Medulla oblongata (tissue), 1 donor: ENCODE measurements at regions not wholly inside any gene's neighbourhood (a gene's known extent, or its start where the extent isn't known, plus 50 kb on each side); places are given as distances from the start of the nearest gene placed in this dataset.
A peak's percentile ranks its signal among the peaks of the same experiment; 100 is the strongest.

ENCODE experiments used
- DNase-seq: peaks from one replicate; pipeline ENCODE4 v3.0.0-alpha.2; 2015; ENCODE audit errors: extremely low spot score

DNA sequence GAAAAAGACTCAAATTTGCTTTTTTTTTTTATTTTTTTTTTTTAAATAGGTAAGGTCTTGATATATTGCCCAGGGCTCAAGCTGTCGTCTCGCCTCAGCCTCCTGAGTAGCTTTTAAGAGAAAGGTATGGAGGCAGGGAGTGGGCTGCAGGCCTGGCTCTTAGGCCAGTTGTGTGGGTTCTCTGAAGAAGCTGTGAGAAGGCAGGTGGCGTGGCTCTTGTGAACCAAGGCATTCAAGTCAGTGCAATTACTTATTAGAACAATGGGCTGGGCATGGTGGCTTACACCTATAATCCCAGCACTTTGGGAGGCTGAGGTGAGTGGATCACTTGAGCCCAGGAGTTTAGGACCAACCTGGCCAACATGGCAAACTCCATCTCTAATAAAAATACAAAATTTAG, 244.0 kb upstream of the SFRP2 start:
- no peak for DNase-seq

DNA sequence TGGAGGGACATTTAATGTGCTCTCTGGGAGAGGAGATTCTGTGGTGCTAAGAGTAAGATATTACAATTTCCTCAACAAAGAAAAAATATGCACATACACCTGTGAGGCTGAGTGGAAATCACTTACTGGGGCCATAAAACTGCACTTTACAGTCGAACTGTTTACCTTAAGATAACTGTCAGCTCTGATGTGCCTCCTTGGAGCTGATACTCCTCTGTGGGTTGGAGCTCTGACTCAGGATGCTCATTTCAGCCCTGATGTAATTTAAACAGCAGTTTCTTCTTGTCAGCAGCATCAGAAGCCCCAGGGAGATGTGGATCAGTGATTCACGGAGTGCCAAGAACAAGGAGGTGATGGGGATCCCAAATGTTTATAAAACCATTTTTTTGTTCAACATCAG, 241.9 kb upstream of the SFRP2 start:
- no peak for DNase-seq

DNA sequence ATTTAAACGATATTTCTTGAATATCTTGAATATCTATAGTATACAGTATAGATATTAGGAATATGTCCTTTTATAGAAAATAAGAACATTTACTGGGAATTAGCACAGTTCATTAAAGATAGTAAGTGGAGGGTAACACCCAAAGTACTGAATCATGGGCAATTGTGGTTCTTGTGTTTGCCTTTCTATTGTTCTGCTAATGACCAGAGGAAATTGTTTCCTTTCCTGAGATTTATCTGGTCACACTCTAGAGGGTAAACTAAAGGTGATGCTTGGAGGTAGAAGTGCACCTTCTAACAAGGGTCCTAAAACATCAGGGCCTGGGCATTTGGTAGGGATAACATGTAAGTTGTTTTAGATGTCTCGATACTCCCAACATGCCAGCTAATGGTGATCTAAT, 241.3 kb upstream of the SFRP2 start:
- DNase-seq: no peak

DNA sequence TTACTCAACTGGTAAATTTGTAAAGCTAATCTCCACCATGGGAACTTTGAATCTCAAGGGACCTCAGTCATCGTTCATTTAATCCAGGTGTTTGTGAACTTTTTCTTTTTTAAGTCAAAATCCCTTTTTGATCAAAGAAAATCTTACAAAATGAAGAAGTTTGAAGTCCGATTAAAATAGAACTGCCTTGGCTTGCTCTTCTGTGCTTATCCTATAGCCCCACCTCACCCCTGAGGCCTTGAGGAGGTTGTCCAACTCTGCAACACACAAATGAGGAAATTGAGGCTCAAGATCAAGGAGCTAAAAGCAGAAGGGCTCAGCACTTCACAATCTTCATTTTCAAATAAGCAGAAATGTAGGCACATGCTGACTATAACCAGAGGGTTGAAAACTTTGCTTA, 240.3 kb upstream of the SFRP2 start:
- peak; percentile 12 for DNase-seq

DNA sequence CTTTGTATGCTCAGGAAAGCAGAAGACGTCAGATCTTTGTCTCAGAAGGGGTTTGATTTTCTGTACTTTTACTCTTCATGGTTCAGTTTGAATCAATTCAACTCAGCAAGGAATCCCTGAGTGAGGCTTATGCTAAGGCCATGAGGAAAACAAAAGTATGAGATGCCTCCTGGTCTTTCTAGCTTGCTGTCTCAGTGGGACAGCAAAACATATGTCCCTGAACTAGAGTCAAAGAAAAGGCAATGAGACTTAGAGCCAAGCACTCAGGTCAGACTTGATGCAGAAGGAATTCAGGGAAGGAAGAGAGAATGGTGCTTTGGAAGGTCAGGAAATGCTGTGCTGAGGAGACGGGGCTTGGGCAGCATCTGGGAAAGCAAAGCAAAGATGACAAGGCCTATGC, 236.2 kb upstream of the SFRP2 start:
- DNase-seq: no peak

DNA sequence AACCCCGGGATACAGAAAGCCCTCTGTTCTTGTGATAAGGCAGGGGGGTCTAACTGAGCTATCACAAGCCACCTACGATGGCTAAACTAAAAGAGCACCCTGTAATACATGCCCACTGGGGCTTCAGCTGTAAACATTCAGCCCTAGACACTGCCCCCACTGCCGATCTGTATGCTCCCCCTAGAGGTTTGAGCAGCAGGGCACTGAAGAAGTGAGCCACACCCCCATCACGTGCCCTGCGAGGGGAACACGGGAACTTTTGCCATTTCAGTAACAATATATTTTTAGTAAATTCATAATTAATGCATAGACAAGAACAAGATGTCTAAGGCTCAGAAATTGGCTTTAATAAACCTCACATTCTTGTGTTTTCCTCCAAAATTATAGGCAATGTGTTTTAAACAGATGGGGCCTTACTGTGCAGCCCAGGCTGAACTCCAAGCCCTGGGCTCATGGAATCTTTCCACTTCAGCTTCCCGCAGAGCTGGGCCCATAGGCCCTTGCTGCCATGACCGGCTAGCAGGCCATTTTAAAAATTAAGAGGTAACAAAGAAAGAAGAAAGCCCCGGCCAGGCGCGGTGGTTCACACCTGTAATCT, 235.3 kb upstream of the SFRP2 start:
- peak; percentile 21 for DNase-seq

DNA sequence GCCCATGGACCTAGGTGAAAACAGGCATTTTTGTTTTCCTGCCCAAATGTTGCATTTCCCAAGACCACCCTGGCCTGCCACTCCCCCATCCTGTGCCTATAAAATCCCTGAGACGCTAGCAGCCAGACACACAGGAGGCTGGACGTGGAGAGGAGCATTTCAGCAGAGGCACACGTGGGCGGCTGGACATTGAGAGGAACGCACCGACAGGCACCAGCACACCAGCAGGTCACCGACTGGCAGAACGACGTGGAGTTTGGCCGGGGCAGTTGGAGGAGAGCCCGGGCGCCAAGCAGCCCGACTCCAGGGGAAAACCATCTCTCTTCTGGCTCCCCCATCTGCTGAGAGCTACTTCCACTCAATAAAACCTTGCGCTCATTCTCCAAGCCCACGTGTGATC, 234.8 kb upstream of the SFRP2 start:
- DNase-seq: peak; percentile 21

DNA sequence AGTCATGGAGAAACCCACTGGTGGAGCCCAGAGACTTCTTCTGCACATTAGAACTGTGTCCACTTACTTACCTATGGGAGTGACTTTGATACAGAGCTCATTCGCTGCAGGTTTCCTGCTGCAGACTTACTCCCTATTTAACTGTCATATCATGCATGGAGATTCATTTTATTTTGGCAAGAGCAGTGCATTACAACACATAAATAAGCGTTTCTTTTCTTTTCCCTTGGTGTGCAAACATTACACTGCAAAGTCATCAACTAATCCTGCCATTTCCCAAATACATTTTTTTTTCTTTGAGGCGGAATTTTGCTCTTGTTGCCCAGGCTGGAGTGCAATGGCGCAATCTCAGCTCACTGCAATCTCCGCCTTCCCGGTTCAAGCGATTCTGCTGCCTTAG, 230.9 kb upstream of the SFRP2 start:
- no peak for DNase-seq

DNA sequence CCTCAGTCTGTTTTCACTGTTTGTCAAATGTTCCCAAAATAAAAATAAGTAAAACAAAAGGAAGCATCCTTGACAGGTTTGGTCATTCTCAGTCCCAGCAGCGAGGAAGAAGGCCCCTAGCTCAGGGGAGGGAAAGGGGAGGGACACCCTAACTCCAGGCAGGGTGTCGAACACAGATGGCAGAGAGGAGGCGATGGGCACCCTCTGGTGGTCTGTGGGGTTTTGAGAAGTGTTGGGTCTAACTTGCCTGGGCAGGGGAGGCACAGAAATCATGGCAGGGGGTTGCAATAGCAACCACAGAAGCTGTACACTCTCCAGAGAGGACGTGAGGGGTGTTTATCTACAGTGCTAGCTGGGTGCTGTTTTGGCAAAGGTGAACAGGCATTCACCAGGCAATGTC, 229.8 kb upstream of the SFRP2 start:
- peak; percentile 26 for DNase-seq

DNA sequence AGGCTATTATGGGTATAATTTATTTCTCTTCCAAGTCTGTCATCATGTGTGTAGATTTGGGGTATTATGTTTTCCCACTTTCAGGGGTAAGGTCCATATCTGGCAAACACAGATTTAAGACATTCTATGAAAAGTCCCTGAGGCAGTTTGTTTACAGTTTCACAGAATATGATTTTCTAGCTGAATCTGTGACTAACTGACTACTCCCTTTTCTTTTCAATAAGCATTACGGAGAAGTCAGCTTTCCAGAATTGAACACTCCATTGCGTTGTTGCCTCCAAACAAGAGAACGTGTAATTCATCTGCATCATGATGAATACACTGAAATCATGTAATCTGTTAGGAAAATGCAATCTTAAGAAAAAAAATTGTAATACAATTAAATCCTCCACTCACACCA, 226.7 kb upstream of the SFRP2 start:
- DNase-seq: no peak

DNA sequence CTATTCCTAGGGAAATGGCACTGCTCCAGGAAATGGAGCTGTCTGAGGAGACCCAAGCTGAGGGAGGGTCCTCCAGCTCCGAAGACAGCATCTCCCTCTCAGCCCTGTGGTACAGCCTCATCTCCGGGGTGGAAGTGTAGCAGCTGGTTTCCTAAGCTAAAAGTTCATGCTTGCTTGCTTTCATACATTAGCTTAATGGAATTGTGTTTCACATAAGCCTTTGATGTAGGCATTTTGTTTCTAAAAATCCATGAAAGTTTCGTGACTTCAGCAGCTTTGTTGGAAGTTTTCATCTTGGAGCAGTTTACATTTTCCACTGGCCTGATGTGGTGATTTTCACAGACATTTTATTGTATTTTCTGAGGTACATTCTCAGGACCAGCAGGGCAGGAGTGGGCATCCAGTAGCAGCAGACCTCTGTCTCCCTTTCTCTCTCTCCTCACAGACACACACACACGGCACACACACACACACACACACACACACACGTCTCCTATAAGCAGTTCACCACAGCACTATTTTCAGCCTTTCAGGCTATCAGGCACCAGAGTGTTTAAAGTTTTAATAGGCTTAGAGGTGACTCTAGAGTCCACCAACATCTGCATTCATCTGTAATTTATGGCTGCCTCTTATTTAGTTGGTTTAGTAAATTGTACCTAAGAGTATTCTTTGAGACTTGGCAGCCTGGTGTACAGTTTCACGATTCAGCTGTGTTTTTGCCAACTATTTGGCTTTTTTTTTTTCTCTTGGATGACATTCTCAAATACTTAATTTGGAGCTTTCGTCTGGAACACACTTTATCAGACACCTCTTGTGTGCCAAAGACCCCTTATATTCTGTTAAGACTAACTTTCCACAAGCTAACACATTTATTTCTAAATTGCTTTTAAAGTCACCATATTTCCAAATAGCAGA, 225.8 kb upstream of the SFRP2 start:
- DNase-seq: no peak

DNA sequence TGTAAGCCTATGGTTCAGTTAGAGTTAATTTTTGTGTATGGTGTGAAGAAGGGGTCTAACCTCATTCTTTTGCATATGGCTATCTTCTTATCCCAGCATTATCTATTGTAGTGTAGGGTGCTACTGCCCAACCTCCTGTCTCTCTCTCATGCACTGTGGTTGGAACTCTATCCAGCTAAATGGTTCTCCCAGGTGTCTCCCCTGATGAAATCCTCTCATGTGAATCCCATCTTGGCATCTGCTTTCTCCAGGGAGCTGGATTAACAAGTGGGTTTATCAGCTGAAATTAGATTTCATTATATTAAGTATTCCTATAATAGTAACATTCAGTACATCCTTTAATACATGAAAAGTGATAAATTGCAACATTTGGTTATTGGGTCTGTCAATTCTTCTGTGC, 224.7 kb upstream of the SFRP2 start:
- DNase-seq: no peak

DNA sequence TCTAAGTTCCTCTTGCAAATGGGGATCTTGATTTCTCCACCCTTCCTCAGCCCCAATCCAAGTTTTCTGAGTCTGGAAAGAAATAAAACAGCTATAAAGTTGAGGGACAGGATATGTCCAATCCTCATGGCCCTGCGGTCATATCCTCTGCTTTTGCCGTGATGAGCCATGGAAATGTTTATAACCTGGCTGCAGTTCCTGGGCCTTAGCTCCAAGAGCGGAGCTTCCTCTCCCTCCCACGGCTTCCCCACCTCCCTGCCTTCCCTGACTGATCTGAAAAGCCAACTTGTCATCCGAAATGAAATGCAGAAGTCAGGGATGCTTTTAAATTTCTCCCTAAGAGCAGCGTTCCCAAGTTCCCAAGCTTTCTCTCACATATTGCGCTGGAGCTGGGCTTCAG, 221.5 kb upstream of the SFRP2 start:
- no peak for DNase-seq

DNA sequence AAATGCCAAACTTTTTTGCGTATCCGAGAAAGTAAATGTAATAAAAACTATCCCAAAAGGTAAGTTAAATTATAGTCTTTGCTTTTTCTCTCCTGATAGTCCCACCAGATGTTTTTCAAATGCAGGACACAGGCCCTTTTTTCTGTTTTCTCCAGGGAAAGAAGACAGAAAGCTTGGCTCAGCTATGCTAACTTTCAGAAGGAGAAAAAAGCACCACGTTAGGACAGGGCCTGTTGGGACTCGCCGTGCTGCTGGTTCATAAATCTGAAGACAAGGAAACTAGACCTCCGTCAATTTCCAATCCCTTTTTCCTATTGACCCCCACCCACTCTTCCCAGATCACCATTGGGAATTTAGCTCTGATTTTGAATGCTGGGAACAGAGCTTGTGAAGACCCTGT, 220.9 kb upstream of the SFRP2 start:
- DNase-seq: no peak

DNA sequence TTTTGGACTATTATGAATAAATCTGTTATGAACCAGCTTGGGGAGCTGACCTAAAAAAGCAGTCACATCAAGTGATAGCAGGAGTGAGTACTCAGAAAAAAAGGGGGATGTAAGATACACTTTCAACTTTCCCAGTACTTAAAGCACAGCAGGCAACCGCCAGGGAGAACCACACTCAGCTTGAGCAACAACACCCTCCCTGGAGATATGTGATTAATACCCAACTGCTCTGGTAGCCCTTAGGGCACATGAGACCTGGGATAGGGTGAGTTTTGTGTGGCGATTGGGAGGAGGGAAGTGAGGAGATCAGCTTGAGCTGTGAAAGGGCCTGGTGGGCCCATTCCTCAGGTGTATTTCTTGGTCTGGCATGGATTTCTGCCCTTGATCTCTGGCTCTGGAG, 220.3 kb upstream of the SFRP2 start:
- no peak for DNase-seq

DNA sequence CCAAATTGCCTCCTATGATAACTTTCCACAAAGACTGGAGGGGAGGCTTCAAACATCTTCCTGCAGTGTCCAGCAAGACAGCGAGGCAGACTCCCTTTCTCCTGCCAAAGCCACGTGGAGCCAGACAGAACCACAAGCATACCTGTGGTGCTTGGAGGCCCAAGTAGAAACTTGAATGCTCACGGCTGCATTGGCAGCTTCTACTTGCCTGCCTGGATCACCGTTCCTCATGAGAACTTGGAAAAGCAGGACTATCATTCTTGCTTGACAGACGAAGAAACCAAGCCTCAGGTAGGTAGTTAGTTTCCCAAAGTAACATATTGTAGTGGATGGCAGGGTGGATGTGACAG, 216.3 kb upstream of the SFRP2 start:
- DNase-seq: no peak

DNA sequence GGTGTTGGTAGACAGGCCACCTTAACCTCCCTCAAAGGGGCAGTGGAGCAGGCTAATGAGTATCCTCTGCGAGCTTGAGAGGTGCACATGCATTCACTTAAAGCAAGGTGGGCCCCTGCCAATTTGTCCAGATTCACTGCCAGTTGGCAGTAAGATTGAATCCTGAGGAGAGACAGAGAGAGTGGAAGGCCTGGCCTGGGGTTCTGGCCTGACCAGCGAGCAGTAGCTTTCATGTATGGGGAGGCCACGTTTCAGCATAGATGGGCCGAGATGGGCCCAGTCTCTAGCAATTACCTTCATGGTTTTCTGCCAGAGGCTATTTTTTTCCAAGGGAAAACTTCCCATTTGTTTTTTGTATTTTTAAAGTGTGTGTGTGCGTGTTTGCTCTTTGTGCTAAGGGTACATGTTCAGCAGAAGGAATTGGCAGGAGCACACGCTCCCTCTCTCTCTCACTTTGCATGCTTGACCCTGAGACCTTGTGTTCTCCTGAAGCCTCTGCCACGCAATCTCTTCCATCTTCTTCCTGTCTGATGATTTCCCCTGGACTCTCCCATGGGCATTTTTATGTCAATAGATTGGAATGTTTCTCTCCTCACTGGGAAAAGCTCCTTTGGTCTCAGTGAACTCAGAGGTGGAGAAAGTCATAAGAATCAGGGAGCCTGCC, 215.8 kb upstream of the SFRP2 start:
- DNase-seq: peak; percentile 27

DNA sequence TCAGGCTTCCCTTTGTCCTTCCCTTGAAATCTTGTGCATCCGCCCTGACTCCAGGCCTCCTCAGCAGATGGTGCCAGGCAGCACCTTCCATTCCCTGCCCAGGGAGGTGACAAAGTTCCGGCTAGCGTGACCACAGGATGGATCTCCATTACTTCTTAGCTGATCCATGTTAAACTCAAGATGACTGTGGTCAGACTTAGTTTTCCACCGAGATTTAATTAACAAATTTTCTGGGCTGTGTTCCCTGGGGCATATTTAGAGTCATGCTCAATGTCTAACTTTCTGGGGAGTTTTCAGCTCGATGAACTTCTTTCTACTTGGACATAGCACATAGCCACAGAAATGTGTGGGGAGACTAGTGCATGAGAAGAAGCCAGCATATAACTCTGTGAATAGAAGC, 215.1 kb upstream of the SFRP2 start:
- DNase-seq: no peak

DNA sequence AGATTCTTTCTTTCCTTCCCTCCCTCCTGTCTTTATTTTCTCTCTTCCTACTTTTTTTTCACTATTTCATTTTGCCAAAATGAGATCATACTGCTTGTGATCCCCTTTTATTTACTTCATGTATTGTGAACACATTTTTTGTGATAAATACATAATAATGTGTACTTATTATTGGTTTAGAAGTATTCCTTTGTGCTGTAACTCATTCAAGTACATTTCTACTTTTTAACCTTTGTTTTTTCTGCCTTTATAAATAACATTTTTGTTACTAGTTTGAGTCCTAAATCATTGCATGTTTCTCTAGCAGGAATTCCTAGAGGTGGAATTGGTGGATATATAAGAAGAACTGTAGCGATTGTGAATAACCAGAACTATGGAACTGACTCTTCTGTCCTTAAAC, 214.5 kb upstream of the SFRP2 start:
- no peak for DNase-seq

DNA sequence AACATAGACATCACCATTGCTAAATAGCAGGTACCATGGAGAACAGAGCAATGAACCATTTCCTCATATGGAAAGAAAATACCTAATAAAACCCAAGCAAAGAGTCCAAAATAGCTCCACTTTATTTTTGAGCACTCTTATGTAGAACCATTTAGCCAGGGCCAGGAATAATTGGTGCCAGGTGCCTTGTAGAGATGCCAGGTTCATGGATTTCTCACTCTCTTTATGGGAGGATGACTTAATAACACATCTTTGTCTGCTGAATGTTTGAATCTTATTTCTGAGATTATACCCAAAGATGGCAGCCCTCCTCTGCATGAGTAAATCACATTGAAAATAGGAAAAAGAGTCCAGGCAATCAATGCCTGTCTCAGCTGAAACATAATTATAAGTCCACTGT, 212.3 kb upstream of the SFRP2 start:
- no peak for DNase-seq

DNA sequence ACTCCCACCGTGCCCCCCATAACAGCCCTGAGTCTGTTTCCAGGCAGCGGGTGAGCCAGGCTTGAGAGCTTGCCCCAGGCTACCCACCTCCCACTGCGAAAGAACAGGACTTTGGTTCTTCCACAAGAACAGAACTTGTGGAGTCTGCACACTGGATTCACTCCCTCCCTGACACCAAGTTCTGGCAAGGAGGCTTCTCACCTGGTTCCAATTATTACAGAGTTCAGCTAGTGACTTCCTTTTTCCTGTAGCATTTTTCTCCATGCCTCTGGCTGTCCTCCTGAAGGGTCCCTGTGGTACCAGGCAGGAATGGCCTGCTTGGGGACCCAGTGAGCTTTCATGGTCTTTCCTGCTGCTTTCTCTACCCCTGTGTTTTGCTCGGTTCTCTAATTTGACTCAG, 208.6 kb upstream of the SFRP2 start:
- no peak for DNase-seq

DNA sequence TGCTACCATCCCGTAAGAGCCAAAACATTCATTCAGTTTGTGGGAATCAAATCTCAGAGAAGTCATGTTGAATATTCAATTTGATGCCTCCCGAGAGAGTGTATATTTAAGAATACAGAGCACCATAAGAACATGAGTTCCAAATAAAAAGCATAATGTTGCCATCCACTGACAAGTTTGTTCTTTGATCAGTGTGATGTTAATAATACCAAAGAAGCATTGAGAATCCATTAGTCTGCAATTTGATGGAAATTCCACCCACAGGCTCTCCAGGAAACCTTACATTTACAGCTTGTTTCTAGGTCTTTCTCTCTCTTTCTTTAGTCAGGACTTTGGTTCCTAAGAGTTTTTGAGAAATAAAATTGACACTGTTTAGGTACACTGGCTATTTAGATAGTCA, 200.6 kb upstream of the SFRP2 start:
- no peak for DNase-seq
